HEK293 (cell line): ENCODE measurements at regions not wholly inside any gene's neighbourhood (a gene's known extent, or its start where the extent isn't known, plus 50 kb on each side); places are given as distances from the start of the nearest gene placed in this dataset.

Experiments used
- KLF10 ChIP-seq: fragments of 450-650 bp; IDR thresholded peaks from 2 replicates; pipeline ENCODE4 v1.5.1; 2018; ENCODE audit warnings: missing biosample characterization, mild to moderate bottlenecking, missing genetic modification characterization
- KLF16 ChIP-seq: fragments of 450-650 bp; formaldehyde crosslinking; IDR thresholded peaks from 2 replicates; pipeline ENCODE4 v1.5.1; 2017; ENCODE audit warnings: missing biosample characterization, missing genetic modification characterization
- SCRT2 ChIP-seq: fragments of 450-650 bp; formaldehyde crosslinking; IDR thresholded peaks from 2 replicates; pipeline ENCODE4 v1.5.1; 2016; ENCODE audit warnings: missing biosample characterization, missing genetic modification characterization
- SP3 ChIP-seq: fragments of 450-650 bp; formaldehyde crosslinking; IDR thresholded peaks from 2 replicates; pipeline ENCODE4 v1.5.1; 2016; ENCODE audit warnings: missing biosample characterization, missing genetic modification characterization
- YY1 ChIP-seq: fragments of 450-650 bp; formaldehyde crosslinking; IDR thresholded peaks from 2 replicates; pipeline ENCODE4 v1.5.1; 2018; ENCODE audit warnings: missing biosample characterization, missing genetic modification characterization
- ZBTB21 ChIP-seq: fragments of 450-650 bp; formaldehyde crosslinking; IDR thresholded peaks from 2 replicates; pipeline ENCODE4 v1.5.1; 2017; ENCODE audit warnings: missing biosample characterization, missing genetic modification characterization
- ZNF214 ChIP-seq: fragments of 450-650 bp; formaldehyde crosslinking; IDR thresholded peaks from 2 replicates; pipeline ENCODE4 v1.5.1; 2017; ENCODE audit warnings: missing biosample characterization, mild to moderate bottlenecking, missing genetic modification characterization, borderline replicate concordance
- ZNF221 ChIP-seq: fragments of 450-650 bp; formaldehyde crosslinking; IDR thresholded peaks from 2 replicates; pipeline ENCODE4 v1.5.1; 2017; ENCODE audit warnings: missing biosample characterization, missing genetic modification characterization, borderline replicate concordance
- ZNF223 ChIP-seq: fragments of 450-650 bp; formaldehyde crosslinking; IDR thresholded peaks from 2 replicates; pipeline ENCODE4 v1.5.1; 2016; ENCODE audit warnings: missing biosample characterization, missing genetic modification characterization
- ZNF239 ChIP-seq: fragments of 450-650 bp; formaldehyde crosslinking; IDR thresholded peaks from 2 replicates; pipeline ENCODE4 v1.5.1; 2016; ENCODE audit warnings: missing biosample characterization, missing genetic modification characterization
- ZNF292 ChIP-seq: fragments of 450-650 bp; formaldehyde crosslinking; IDR thresholded peaks from 2 replicates; pipeline ENCODE4 v1.5.1; 2016; ENCODE audit warnings: low read depth, missing biosample characterization, missing genetic modification characterization, borderline replicate concordance
- ZNF341 ChIP-seq: fragments of 450-650 bp; formaldehyde crosslinking; IDR thresholded peaks from 2 replicates; pipeline ENCODE4; 2016; ENCODE audit warnings: low read depth, missing biosample characterization, missing genetic modification characterization
- ZNF571 ChIP-seq: fragments of 450-650 bp; formaldehyde crosslinking; IDR thresholded peaks from 2 replicates; pipeline ENCODE4 v1.5.0; 2017; ENCODE audit warnings: missing biosample characterization, missing genetic modification characterization
- ZNF707 ChIP-seq: fragments of 450-650 bp; formaldehyde crosslinking; IDR thresholded peaks from 2 replicates; pipeline ENCODE4 v1.5.1; 2016; ENCODE audit warnings: missing biosample characterization, missing genetic modification characterization
- TF ChIP-seq, protein P1 (sequence below): fragments of 450-650 bp; IDR thresholded peaks from 2 replicates; pipeline ENCODE4 v1.5.1; 2018; ENCODE audit warnings: missing biosample characterization, missing genetic modification characterization
- TF ChIP-seq, protein P2 (sequence below): fragments of 450-650 bp; formaldehyde crosslinking; optimal IDR thresholded peaks from 2 replicates; pipeline ENCODE3; 2016; ENCODE audit warnings: missing biosample characterization, mild to moderate bottlenecking, missing genetic modification characterization
- TF ChIP-seq, protein P3 (sequence below): fragments of 450-650 bp; formaldehyde crosslinking; IDR thresholded peaks from 2 replicates; pipeline ENCODE4 v1.5.1; 2016; ENCODE audit warnings: missing biosample characterization, missing genetic modification characterization
- TF ChIP-seq, protein P4 (sequence below): fragments of 450-650 bp; formaldehyde crosslinking; IDR thresholded peaks from 2 replicates; pipeline ENCODE4 v1.5.1; 2017; ENCODE audit warnings: missing biosample characterization, missing genetic modification characterization
- TF ChIP-seq, protein P5 (sequence below): fragments of 450-650 bp; formaldehyde crosslinking; IDR thresholded peaks from 2 replicates; pipeline ENCODE4 v1.5.1; 2016; ENCODE audit warnings: missing biosample characterization, missing genetic modification characterization
- TF ChIP-seq, protein P6 (sequence below): fragments of 450-650 bp; formaldehyde crosslinking; IDR thresholded peaks from 2 replicates; pipeline ENCODE4 v1.5.1; 2016; ENCODE audit warnings: missing biosample characterization, missing genetic modification characterization
- TF ChIP-seq, protein P7 (sequence below): fragments of 450-650 bp; formaldehyde crosslinking; conservative IDR thresholded peaks from 2 replicates; pipeline ENCODE4 v1.5.1; 2016; ENCODE audit warnings: low read depth, missing biosample characterization, missing genetic modification characterization
- TF ChIP-seq, protein P8 (sequence below): fragments of 450-650 bp; formaldehyde crosslinking; IDR thresholded peaks from 2 replicates; pipeline ENCODE4 v1.5.1; 2016; ENCODE audit warnings: missing biosample characterization, missing genetic modification characterization

DNA sequence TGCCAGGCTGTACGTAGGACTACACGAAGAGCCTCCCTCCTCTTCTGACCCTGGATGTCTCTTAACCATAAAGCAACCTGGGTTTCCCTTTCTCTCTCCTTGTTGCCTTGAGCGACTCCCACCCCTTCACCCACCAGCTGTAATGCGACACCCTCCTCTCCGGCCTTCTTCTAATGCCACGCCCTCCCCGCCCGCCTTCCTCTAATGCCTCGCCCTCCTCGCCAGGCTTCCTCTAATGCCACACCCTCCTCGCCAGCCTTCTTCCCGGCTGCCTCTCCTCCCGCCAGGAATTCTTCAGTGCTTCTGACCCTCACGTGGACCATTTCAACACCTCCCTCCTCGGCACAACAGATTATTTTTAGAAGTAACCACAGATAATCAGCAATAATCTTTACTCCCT lies 348.5 kb upstream of the SHH start (continued):
- TF ChIP-seq, protein P1, sequence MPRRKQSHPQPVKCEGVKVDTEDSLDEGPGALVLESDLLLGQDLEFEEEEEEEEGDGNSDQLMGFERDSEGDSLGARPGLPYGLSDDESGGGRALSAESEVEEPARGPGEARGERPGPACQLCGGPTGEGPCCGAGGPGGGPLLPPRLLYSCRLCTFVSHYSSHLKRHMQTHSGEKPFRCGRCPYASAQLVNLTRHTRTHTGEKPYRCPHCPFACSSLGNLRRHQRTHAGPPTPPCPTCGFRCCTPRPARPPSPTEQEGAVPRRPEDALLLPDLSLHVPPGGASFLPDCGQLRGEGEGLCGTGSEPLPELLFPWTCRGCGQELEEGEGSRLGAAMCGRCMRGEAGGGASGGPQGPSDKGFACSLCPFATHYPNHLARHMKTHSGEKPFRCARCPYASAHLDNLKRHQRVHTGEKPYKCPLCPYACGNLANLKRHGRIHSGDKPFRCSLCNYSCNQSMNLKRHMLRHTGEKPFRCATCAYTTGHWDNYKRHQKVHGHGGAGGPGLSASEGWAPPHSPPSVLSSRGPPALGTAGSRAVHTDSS (tag by site-specific recombination), result peak; percentile 15; the same call in 1 of the 2 replicates
- TF ChIP-seq, protein P2, sequence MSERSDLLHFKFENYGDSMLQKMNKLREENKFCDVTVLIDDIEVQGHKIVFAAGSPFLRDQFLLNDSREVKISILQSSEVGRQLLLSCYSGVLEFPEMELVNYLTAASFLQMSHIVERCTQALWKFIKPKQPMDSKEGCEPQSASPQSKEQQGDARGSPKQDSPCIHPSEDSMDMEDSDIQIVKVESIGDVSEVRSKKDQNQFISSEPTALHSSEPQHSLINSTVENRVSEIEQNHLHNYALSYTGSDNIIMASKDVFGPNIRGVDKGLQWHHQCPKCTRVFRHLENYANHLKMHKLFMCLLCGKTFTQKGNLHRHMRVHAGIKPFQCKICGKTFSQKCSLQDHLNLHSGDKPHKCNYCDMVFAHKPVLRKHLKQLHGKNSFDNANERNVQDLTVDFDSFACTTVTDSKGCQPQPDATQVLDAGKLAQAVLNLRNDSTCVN, result no peak
- no peak for TF ChIP-seq YY1 (tag by site-specific recombination)
- no peak for TF ChIP-seq ZNF221 (tag by site-specific recombination)
- TF ChIP-seq ZNF707 (tag by site-specific recombination), result no peak
- TF ChIP-seq, protein P3, sequence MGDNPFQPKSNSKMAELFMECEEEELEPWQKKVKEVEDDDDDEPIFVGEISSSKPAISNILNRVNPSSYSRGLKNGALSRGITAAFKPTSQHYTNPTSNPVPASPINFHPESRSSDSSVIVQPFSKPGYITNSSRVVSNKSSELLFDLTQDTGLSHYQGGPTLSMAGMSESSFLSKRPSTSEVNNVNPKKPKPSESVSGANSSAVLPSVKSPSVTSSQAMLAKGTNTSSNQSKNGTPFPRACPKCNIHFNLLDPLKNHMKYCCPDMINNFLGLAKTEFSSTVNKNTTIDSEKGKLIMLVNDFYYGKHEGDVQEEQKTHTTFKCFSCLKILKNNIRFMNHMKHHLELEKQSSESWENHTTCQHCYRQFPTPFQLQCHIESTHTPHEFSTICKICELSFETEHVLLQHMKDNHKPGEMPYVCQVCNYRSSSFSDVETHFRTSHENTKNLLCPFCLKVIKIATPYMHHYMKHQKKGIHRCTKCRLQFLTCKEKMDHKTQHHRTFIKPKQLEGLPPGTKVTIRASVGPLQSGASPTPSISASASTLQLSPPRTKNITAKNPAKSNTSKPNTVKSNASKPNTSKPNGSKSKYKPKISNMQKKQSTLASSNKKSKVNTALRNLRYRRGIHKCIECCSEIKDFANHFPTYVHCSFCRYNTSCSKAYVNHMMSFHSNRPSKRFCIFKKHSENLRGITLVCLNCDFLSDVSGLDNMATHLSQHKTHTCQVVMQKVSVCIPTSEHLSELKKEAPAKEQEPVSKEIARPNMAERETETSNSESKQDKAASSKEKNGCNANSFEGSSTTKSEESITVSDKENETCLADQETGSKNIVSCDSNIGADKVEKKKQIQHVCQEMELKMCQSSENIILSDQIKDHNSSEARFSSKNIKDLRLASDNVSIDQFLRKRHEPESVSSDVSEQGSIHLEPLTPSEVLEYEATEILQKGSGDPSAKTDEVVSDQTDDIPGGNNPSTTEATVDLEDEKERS, result no peak
- TF ChIP-seq ZBTB21 (tag by site-specific recombination), result no peak
- peak; percentile 49 for TF ChIP-seq SP3 (tag by site-specific recombination)
- TF ChIP-seq, protein P4, sequence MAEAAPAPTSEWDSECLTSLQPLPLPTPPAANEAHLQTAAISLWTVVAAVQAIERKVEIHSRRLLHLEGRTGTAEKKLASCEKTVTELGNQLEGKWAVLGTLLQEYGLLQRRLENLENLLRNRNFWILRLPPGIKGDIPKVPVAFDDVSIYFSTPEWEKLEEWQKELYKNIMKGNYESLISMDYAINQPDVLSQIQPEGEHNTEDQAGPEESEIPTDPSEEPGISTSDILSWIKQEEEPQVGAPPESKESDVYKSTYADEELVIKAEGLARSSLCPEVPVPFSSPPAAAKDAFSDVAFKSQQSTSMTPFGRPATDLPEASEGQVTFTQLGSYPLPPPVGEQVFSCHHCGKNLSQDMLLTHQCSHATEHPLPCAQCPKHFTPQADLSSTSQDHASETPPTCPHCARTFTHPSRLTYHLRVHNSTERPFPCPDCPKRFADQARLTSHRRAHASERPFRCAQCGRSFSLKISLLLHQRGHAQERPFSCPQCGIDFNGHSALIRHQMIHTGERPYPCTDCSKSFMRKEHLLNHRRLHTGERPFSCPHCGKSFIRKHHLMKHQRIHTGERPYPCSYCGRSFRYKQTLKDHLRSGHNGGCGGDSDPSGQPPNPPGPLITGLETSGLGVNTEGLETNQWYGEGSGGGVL (tag by site-specific recombination), result no peak
- TF ChIP-seq ZNF214 (tag by site-specific recombination), result no peak
- TF ChIP-seq, protein P5, sequence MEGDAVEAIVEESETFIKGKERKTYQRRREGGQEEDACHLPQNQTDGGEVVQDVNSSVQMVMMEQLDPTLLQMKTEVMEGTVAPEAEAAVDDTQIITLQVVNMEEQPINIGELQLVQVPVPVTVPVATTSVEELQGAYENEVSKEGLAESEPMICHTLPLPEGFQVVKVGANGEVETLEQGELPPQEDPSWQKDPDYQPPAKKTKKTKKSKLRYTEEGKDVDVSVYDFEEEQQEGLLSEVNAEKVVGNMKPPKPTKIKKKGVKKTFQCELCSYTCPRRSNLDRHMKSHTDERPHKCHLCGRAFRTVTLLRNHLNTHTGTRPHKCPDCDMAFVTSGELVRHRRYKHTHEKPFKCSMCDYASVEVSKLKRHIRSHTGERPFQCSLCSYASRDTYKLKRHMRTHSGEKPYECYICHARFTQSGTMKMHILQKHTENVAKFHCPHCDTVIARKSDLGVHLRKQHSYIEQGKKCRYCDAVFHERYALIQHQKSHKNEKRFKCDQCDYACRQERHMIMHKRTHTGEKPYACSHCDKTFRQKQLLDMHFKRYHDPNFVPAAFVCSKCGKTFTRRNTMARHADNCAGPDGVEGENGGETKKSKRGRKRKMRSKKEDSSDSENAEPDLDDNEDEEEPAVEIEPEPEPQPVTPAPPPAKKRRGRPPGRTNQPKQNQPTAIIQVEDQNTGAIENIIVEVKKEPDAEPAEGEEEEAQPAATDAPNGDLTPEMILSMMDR (tag by site-specific recombination), result no peak
- 0 out of 2 replicates have a peak, but pooled peaks have one; percentile 19 for TF ChIP-seq KLF10 (tag by site-specific recombination)
- TF ChIP-seq, protein P6, sequence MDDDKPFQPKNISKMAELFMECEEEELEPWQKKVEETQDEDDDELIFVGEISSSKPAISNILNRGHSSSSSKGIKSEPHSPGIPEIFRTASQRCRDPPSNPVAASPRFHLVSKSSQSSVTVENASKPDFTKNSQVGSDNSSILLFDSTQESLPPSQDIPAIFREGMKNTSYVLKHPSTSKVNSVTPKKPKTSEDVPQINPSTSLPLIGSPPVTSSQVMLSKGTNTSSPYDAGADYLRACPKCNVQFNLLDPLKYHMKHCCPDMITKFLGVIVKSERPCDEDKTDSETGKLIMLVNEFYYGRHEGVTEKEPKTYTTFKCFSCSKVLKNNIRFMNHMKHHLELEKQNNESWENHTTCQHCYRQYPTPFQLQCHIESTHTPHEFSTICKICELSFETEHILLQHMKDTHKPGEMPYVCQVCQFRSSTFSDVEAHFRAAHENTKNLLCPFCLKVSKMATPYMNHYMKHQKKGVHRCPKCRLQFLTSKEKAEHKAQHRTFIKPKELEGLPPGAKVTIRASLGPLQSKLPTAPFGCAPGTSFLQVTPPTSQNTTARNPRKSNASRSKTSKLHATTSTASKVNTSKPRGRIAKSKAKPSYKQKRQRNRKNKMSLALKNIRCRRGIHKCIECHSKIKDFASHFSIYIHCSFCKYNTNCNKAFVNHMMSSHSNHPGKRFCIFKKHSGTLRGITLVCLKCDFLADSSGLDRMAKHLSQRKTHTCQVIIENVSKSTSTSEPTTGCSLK (tag by site-specific recombination), result no peak
- no peak for TF ChIP-seq SCRT2 (tag by site-specific recombination)
- no peak for TF ChIP-seq KLF16
- peak; percentile 90 for TF ChIP-seq ZNF341
- TF ChIP-seq ZNF571 (tag by site-specific recombination), result no peak
- TF ChIP-seq, protein P7, sequence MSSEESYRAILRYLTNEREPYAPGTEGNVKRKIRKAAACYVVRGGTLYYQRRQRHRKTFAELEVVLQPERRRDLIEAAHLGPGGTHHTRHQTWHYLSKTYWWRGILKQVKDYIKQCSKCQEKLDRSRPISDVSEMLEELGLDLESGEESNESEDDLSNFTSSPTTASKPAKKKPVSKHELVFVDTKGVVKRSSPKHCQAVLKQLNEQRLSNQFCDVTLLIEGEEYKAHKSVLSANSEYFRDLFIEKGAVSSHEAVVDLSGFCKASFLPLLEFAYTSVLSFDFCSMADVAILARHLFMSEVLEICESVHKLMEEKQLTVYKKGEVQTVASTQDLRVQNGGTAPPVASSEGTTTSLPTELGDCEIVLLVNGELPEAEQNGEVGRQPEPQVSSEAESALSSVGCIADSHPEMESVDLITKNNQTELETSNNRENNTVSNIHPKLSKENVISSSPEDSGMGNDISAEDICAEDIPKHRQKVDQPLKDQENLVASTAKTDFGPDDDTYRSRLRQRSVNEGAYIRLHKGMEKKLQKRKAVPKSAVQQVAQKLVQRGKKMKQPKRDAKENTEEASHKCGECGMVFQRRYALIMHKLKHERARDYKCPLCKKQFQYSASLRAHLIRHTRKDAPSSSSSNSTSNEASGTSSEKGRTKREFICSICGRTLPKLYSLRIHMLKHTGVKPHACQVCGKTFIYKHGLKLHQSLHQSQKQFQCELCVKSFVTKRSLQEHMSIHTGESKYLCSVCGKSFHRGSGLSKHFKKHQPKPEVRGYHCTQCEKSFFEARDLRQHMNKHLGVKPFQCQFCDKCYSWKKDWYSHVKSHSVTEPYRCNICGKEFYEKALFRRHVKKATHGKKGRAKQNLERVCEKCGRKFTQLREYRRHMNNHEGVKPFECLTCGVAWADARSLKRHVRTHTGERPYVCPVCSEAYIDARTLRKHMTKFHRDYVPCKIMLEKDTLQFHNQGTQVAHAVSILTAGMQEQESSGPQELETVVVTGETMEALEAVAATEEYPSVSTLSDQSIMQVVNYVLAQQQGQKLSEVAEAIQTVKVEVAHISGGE, result no peak
- no peak for TF ChIP-seq ZNF292 (tag by site-specific recombination)
- TF ChIP-seq ZNF239 (tag by site-specific recombination), result no peak
- TF ChIP-seq, protein P8, sequence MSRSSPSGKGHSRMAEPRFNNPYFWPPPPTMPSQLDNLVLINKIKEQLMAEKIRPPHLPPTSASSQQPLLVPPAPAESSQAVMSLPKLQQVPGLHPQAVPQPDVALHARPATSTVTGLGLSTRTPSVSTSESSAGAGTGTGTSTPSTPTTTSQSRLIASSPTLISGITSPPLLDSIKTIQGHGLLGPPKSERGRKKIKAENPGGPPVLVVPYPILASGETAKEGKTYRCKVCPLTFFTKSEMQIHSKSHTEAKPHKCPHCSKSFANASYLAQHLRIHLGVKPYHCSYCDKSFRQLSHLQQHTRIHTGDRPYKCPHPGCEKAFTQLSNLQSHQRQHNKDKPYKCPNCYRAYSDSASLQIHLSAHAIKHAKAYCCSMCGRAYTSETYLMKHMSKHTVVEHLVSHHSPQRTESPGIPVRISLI (tag by site-specific recombination), result no peak
- no peak for TF ChIP-seq ZNF223
